K562 (cell line): ENCODE measurements at regions not wholly inside any gene's neighbourhood (a gene's known extent, or its start where the extent isn't known, plus 50 kb on each side); places are given as distances from the start of the nearest gene placed in this dataset.

ENCODE experiments used
- AFF1 ChIP-seq, 2 experiments: fragments of 450-650 bp; IDR thresholded peaks; 2 replicates each; pipeline ENCODE4 v1.6.1; 2018; ENCODE audit warnings: mild to moderate bottlenecking in 2 of 2, low read depth in 1 of 2; ENCODE audit not compliant: partially characterized antibody in 2 of 2
- FOXP1 ChIP-seq: sonication (generic); formaldehyde crosslinking; IDR thresholded peaks from 2 replicates; pipeline ENCODE4 v1.8.0; 2022; ENCODE audit warnings: mild to moderate bottlenecking, missing genetic modification reagents
- FUS ChIP-seq: fragments of 200-400 bp; formaldehyde crosslinking; optimal IDR thresholded peaks from 2 replicates; pipeline ENCODE3; 2017; ENCODE audit warnings: low read depth, low read length
- GATA2 ChIP-seq: sonication (generic); formaldehyde crosslinking; IDR thresholded peaks from 2 replicates; pipeline ENCODE4 v1.4.0; 2020; ENCODE audit warnings: mild to moderate bottlenecking, missing genetic modification reagents
- HIVEP1 ChIP-seq: fragments of 250-450 bp; sonication (Bioruptor Pico); IDR thresholded peaks from 2 replicates; pipeline ENCODE4 v1.4.0; 2020; ENCODE audit warnings: mild to moderate bottlenecking
- MXD1 ChIP-seq: fragments of 250-450 bp; sonication (Bioruptor Pico); IDR thresholded peaks from 2 replicates; pipeline ENCODE4 v1.8.0; 2021; ENCODE audit warnings: borderline replicate concordance, mild to moderate bottlenecking, moderate library complexity; ENCODE audit not compliant: poor library complexity, severe bottlenecking
- NR1H2 ChIP-seq: sonication (generic); formaldehyde crosslinking; IDR thresholded peaks from 2 replicates; pipeline ENCODE4 v1.4.0; 2020; ENCODE audit warnings: mild to moderate bottlenecking, missing genetic modification reagents
- SAP30 ChIP-seq: fragments of 200-600 bp; sonication (generic); IDR thresholded peaks from 2 replicates; pipeline ENCODE4 v1.6.1; 2012; ENCODE audit warnings: borderline replicate concordance, low read depth, mild to moderate bottlenecking, moderate library complexity, low read length, control low read depth, inconsistent platforms; ENCODE audit not compliant: insufficient read depth, poor library complexity, severe bottlenecking
- SETDB1 ChIP-seq: IDR thresholded peaks from one replicate; pipeline ENCODE4 v1.6.1; 2012; ENCODE audit warnings: low read length, control low read depth, inconsistent platforms
- TGIF2 ChIP-seq: sonication (generic); formaldehyde crosslinking; IDR thresholded peaks from 2 replicates; pipeline ENCODE4 v1.8.1; 2022; ENCODE audit warnings: mild to moderate bottlenecking, missing genetic modification reagents, moderate library complexity
- ZEB2 ChIP-seq: fragments of 450-650 bp; IDR thresholded peaks from 2 replicates; pipeline ENCODE4 v1.6.1; 2016
- ZNF184 ChIP-seq: sonication (generic); formaldehyde crosslinking; IDR thresholded peaks from 2 replicates; pipeline ENCODE4 v1.5.0; 2020; ENCODE audit warnings: missing genetic modification reagents
- ZNF583 ChIP-seq: fragments of 250-450 bp; sonication (Bioruptor Pico); IDR thresholded peaks from 2 replicates; pipeline ENCODE4 v1.4.0; 2020
- TF ChIP-seq, protein P1 (sequence below): sonication (generic); formaldehyde crosslinking; IDR thresholded peaks from 2 replicates; pipeline ENCODE4 v1.8.1; 2023; ENCODE audit warnings: mild to moderate bottlenecking, missing genetic modification reagents

DNA sequence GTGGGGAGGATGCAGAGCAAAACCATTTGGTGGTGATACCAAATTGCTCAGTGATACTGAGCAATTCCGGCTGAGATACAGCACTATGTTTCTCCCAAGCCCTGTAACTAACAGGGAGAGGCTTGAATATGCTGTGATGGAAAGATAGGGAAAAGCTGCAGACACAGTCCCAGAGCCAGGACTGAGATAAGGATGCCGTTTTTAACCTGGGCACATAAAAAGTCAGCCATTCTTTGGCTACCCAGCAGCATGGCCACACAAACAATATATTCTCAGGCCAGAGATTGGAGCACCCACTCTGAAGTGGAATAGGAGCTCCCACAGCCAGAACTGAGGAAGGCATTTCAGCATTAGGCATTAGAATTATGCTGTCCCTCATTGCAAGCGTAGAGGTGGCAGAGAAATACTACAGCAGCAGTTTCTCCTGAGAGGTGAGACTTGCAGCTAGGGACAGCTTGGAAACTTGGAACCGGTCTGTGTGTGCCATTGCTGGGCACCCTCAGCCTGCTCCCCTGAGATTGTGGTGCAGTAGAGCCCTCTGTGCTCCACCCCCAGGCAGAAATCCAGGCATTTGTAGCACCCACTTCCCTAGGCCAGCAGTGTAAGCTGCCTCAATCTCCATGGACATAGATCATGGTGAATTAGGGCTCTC, 346.5 kb downstream of the TMEM135 start (continued):
- no peak for TF ChIP-seq AFF1 (IDR thresholded peaks at IDR 0.05; ENCODE audit: low read depth in 1 of 2, partially characterized antibody in 2 of 2)
- TF ChIP-seq TGIF2 (CRISPR knock-in tag): no peak
- TF ChIP-seq, protein P1, sequence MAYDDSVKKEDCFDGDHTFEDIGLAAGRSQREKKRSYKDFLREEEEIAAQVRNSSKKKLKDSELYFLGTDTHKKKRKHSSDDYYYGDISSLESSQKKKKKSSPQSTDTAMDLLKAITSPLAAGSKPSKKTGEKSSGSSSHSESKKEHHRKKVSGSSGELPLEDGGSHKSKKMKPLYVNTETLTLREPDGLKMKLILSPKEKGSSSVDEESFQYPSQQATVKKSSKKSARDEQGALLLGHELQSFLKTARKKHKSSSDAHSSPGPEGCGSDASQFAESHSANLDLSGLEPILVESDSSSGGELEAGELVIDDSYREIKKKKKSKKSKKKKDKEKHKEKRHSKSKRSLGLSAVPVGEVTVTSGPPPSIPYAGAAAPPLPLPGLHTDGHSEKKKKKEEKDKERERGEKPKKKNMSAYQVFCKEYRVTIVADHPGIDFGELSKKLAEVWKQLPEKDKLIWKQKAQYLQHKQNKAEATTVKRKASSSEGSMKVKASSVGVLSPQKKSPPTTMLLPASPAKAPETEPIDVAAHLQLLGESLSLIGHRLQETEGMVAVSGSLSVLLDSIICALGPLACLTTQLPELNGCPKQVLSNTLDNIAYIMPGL: no peak
- TF ChIP-seq ZEB2: no peak
- no peak for TF ChIP-seq HIVEP1
- no peak for TF ChIP-seq NR1H2 (CRISPR knock-in tag)
- TF ChIP-seq ZNF184 (CRISPR knock-in tag): no peak
- no peak for TF ChIP-seq FUS
- TF ChIP-seq FOXP1: no peak
- no peak for TF ChIP-seq GATA2
- no peak for TF ChIP-seq ZNF583
- no peak for TF ChIP-seq SETDB1
- no peak for TF ChIP-seq MXD1 (CRISPR knock-in tag)
- no peak for TF ChIP-seq SAP30
- TF ChIP-seq, all 486 proteins: peak for 0
